ENCODE measurements at regions not wholly inside any gene's neighbourhood (a gene's known extent, or its start where the extent isn't known, plus 50 kb on each side); places are given as distances from the start of the nearest gene placed in this dataset.
A peak's percentile ranks its signal among the peaks of the same experiment; 100 is the strongest.

- Histone ChIP-seq H3K4me1 (ENCODE audit: control insufficient read depth in 4 of 4, insufficient read depth in 4 of 4, low read length in 3 of 4) (peaks cover 0 to 24% (median 20%) of the 10 kb centered on the region in 4 donors), H3K36me3 (ENCODE audit: control insufficient read depth in 4 of 4, insufficient read depth in 3 of 4, low read depth in 1 of 4, low read length in 3 of 4) (no peaks in the 10 kb centered on the region), H3K27ac (ENCODE audit: low read depth in 1 of 2, low read length in 2 of 2) (no peak overlapping the region), H3K27me3 (ENCODE audit: control insufficient read depth in 4 of 4, insufficient read depth in 4 of 4, low read length in 3 of 4) (no peaks in the 10 kb centered on the region), H3K9ac (ENCODE audit: low read depth in 1 of 2, low read length in 2 of 2) (no peak overlapping the region), H3K9me3 (ENCODE audit: control insufficient read depth in 4 of 4, low read length in 3 of 4) (no peaks in the 10 kb centered on the region), H3K4me3 (ENCODE audit: low read depth in 1 of 3, low read length in 3 of 3) (no peak overlapping the region)
- WGBS: 29% methylated on average over 6 of the region's 6 CpGs
- TF ChIP-seq CTCF (IDR thresholded peaks at IDR 0.05; ENCODE audit: low read depth, low read length, missing input control) (no peak), RAD21 (IDR thresholded peaks at IDR 0.05) (peak; percentile 20 to 42), MAX (IDR thresholded peaks at IDR 0.05) (peak; percentile 90), EGR1 (IDR thresholded peaks at IDR 0.05; ENCODE audit: low read depth in 2 of 2) (peak; percentile 20 to 78), HNF4A (conservative IDR thresholded peaks at IDR 0.05) (peak; percentile 33 to 45), ATF3 (IDR thresholded peaks at IDR 0.05) (no peak), SP1 (IDR thresholded peaks at IDR 0.05) (peak; percentile 24), ZBTB33 (IDR thresholded peaks at IDR 0.05) (no peak), JUND (IDR thresholded peaks at IDR 0.05) (no peak), TAF1 (conservative IDR thresholded peaks at IDR 0.05) (no peak), REST (IDR thresholded peaks at IDR 0.05) (no peak), NR2F2 (IDR thresholded peaks at IDR 0.05) (no peak), FOXA1 (IDR thresholded peaks at IDR 0.05) (no peak), HNF4G (IDR thresholded peaks at IDR 0.05) (no peak), RXRA (IDR thresholded peaks at IDR 0.05) (peak; percentile 56 to 72)
- no peak for DNase-seq (ENCODE audit: low spot score)
These were observed 201.7 kb upstream of the BCL6 start for GRCh38 chr3:187946981-187947380.

All from liver (tissue), 8 donors.